Adipocyte (in vitro differentiated cells): ENCODE measurements at regions not wholly inside any gene's neighbourhood (a gene's known extent, or its start where the extent isn't known, plus 50 kb on each side); places are given as distances from the start of the nearest gene placed in this dataset.

Experiments
- DNase-seq: peaks from one replicate; pipeline ENCODE4 v3.0.0-alpha.2; 2015; ENCODE audit warnings: low read depth
- H3K27me3 ChIP-seq: replicated peaks from 2 replicates; pipeline ENCODE4 v1.7.0; 2013; ENCODE audit warnings: mild to moderate bottlenecking, low read length, moderate library complexity; ENCODE audit not compliant: control insufficient read depth, insufficient read depth
- H3K36me3 ChIP-seq: 2 replicates; pipeline ENCODE4 v1.7.0; 2013; ENCODE audit warnings: low read length, mild to moderate bottlenecking, moderate library complexity; ENCODE audit not compliant: control insufficient read depth, insufficient read depth, severe bottlenecking
- H3K4me1 ChIP-seq: 2 replicates; pipeline ENCODE4 v1.7.0; 2013; ENCODE audit warnings: mild to moderate bottlenecking, low read length, moderate library complexity; ENCODE audit not compliant: control insufficient read depth, insufficient read depth
- H3K4me3 ChIP-seq: 2 replicates; pipeline ENCODE4 v1.7.0; 2013; ENCODE audit warnings: mild to moderate bottlenecking, low read length, moderate library complexity
- H3K9ac ChIP-seq: 2 replicates; pipeline ENCODE4 v1.7.0; 2013; ENCODE audit warnings: mild to moderate bottlenecking, low read length, moderate library complexity
- H3K9me3 ChIP-seq: 2 replicates; pipeline ENCODE4 v1.7.0; 2013; ENCODE audit warnings: mild to moderate bottlenecking, low read length, moderate library complexity; ENCODE audit not compliant: control insufficient read depth

DNA sequence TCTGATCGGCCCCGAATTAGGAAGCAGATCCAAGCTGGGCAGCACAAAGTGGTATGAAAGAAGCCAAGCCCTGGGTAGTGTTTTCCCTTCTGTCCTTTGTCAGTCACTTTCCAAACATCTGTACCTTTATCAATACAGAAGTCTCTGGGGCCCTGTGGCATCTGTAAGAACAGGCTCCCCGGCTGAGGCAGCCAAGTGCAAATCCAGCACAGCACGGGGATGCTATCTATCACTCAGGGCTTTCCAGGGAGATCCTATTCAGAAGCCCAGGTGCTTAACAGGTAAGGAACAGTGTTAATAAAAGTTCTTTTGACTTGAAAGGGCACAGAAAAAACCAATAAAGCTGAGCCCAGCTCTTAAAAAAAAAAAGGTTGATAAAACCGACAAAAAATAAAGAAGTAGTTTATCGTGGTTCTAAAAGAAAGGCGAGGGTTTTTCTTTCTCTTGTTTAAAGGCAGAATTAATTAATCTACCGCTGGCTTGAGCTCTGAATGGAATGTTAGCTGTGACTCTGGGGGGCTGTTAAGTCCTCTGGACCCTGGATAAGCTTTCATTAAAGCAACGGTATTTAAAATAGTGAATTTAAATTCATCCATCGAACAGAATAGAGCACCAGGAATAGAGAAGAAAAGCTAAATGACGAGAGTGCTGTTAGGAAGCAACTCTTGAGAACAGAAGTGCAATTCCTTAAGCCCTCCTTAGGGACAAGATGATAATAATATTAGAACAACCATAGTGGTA is 119.1 kb upstream of the GATB start:
- H3K9ac ChIP-seq, result no peak overlapping the region
- H3K27me3 ChIP-seq, result peaks cover 9% of the 10 kb centered on the region
- no peaks in the 10 kb centered on the region for H3K9me3 ChIP-seq
- no peak overlapping the region for H3K4me3 ChIP-seq
- no peaks in the 10 kb centered on the region for H3K4me1 ChIP-seq
- DNase-seq, result no peak
- no peaks in the 10 kb centered on the region for H3K36me3 ChIP-seq

DNA sequence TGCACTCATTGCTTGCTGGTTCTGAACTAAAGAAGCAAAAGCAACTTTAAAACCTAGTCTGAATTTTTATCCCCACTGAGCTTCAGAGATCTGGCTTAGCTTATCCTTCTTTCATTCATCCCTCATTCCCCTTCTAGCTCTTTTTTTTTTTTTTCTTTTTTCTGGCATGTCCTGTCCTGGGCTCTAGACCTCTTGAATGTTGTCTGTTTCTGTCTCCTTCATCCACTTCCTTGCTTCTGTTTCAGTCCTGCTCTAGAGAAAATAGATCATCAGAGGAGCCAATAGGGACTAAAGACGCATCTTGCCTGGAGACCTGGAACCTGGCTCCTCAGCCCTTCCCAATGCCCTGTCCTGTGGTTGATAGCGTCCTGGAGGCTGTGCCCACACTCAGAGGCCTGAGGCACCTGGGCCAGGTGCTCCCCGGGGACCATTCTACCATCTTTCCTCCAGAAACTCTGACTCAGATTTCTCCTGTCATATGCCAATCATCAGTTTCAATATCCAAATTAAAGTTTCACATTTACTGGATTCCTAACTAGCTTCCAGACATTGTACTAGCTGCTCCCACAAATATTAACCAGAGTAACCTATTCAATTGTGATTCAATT is 115.7 kb upstream of the GATB start:
- Histone ChIP-seq H3K36me3 (no peaks in the 10 kb centered on the region), H3K9ac (no peak overlapping the region), H3K27me3 (peaks cover 9% of the 10 kb centered on the region), H3K9me3 (no peaks in the 10 kb centered on the region), H3K4me3 (no peak overlapping the region), H3K4me1 (no peaks in the 10 kb centered on the region)
- DNase-seq, result no peak

DNA sequence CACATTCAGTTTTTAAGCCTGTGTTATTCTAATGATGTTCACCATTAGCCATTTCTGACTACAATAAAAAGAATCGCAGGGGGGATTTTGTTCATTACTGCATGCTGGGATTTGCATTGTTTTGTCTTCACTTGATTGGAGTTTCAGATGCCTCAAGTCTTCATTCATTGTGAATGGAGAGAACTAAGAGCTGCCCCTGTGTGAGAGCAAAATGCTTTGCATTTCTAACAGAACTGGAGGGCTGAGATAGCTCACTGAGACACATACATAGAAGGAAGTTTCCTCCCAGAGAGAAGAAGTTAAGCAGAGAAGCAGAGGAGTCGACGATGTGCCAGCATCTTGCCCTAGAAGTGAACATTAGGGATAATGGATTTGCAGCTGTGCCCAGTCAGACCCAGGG is 113.5 kb upstream of the GATB start:
- Histone ChIP-seq H3K4me3 (no peak overlapping the region), H3K27me3 (peaks cover 5% of the 10 kb centered on the region), H3K36me3 (no peaks in the 10 kb centered on the region), H3K4me1 (no peaks in the 10 kb centered on the region), H3K9me3 (no peaks in the 10 kb centered on the region), H3K9ac (no peak overlapping the region)
- no peak for DNase-seq

DNA sequence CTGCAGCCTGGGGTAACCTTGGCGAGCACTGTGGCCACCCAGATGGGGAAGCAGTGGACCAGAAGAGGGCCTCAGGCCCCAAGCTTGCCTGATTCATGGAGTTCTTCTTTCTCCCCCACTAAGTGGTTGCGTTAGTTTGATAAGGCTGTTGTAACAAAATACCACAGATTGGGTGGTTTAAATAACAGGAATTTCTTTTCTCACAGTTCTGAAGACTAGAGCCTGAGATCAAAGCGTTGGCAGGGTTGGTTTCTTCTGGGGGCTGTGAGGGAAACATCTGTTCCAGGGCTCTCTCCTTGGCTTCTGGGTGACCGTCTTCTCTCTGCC is 105.7 kb upstream of the GATB start:
- H3K27me3 ChIP-seq, result peaks cover 16% of the 10 kb centered on the region
- no peaks in the 10 kb centered on the region for H3K36me3 ChIP-seq
- H3K9me3 ChIP-seq, result peaks cover 15% of the 10 kb centered on the region
- H3K4me1 ChIP-seq, result no peaks in the 10 kb centered on the region
- DNase-seq, result no peak
- no peak overlapping the region for H3K9ac ChIP-seq
- no peak overlapping the region for H3K4me3 ChIP-seq

DNA sequence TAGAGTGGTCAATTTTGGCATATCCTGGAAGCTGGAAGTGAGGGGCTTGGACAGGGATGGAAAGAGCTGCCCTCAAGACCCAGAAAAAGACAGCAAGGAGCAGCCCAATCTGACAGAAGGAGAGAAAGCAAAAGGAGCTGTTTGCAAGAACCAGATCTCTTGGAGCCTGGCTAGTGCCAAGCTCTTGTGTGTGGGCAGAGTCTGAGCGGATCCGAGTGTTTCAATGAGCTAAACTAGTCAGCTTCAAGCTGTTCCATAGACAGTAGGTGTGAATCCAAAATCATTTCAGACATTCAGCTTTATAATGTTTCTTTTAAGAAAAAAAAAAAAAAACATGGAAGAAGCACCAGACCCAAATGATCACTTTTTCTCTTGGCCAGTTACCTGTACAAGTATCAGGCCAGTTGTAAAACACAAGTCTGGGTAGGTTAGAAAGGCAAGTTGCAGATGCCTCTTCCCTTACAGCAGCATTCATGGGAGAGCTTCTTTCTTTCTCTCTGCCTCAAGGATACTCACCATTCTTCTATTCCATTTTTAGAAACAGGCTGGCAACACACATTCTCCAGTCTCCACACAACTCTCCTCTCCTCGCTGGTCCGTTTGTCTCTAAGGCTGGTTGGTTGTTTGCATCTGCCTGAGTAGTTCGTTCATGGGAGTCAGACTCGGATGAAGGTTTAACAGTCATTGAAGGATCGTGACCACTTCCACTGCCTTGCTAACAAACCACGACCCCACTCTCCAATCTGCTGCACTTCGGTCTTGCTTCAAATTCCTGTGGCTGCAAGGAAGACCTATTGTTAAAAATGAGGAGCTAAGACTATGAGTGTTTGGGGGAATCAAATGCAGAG is 105.2 kb upstream of the GATB start:
- no peaks in the 10 kb centered on the region for H3K36me3 ChIP-seq
- no peak overlapping the region for H3K9ac ChIP-seq
- peaks cover 15% of the 10 kb centered on the region for H3K9me3 ChIP-seq
- H3K27me3 ChIP-seq, result peaks cover 17% of the 10 kb centered on the region
- DNase-seq, result no peak
- no peaks in the 10 kb centered on the region for H3K4me1 ChIP-seq
- no peak overlapping the region for H3K4me3 ChIP-seq

DNA sequence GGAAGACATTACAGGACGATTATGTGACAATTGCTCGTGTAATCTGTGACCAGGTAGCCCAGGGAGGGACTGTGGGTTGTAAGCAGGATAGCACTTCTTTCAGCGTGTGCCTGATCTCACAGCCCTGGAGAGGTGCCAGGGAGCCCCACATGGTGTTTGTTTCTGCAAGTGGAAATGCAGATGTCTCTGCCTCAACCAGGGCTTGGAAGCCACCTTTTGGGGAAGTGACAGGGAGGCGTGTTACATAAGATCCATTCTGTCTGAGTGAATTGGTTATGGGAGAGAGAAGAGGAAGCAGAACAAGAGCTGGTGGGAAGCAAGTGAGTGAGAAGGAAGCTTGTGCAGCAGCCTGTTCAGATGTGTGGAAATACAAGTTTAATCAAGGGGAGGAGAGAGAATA is 104.5 kb upstream of the GATB start:
- peaks cover 15% of the 10 kb centered on the region for H3K9me3 ChIP-seq
- peaks cover 21% of the 10 kb centered on the region for H3K27me3 ChIP-seq
- no peak for DNase-seq
- no peaks in the 10 kb centered on the region for H3K4me1 ChIP-seq
- H3K36me3 ChIP-seq, result no peaks in the 10 kb centered on the region
- no peak overlapping the region for H3K4me3 ChIP-seq
- no peak overlapping the region for H3K9ac ChIP-seq

DNA sequence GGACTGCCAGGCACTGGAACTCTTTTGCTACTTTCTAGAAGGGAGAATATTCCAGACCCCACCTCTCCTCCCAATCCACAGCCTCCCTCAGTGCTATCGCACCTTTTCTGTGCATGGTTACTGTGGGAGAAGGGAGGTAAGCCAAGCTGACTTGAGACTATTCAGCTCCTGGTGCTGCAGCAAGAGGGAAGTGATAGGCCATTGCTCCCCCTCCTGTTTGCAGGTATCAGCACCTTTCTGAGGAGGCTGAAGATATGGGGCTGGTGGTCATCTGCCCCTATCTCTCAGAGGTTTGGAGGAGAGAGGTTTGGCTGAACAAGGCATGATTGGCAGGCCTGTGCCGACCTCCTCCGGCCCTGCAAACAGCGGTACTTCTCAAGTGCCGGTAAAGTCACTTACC is 103.3 kb upstream of the GATB start:
- Histone ChIP-seq H3K9me3 (peaks cover 15% of the 10 kb centered on the region), H3K36me3 (no peaks in the 10 kb centered on the region), H3K9ac (no peak overlapping the region), H3K4me1 (no peaks in the 10 kb centered on the region), H3K4me3 (no peak overlapping the region), H3K27me3 (peaks cover 21% of the 10 kb centered on the region)
- no peak for DNase-seq

DNA sequence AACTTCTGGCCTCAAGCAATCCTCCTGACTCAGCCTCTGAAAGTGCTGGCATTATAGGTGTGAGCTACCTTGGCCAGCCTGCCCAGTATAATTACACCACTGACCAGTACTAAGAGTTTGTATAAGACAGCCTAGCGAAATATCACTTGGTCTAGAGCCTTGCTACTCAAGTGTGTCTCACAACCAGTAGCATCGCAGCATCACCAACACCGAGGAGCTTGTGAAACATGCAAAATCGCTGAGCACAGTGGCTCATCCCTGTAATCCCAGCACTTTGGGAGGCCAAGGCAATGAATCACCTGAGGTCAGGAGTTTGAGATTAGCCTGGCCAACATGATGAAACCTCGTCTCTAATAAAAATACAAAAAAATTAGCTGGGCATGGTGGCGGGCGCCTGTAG is 102.0 kb upstream of the GATB start:
- peaks cover 21% of the 10 kb centered on the region for H3K27me3 ChIP-seq

DNA sequence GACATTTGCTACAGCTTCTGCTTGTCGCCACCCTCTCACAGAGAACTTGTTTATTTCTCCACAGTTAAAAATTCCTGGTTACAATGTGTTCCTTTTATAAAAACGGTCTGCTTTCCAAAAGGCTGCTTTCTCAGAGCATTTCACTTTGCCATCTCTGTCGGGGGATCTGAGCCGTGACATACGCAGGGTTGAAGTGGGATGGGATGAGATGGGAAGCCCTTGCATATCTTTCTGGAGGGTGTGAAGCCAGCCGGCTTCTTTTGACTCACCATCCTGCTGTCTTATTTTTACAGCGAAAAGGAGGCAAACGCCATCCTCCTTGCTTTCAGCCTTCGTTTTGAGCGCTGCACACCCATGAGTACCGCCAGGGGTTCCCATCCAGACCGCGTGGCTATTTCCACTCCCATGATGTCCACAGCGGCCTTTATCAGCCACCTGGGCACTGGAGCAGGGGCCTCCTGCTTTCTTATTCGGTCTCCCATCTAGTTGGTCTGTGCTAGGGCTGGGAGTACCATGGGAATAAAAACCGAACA is 99.8 kb upstream of the GATB start:
- Histone ChIP-seq H3K9me3 (peaks cover 2% of the 10 kb centered on the region), H3K36me3 (no peaks in the 10 kb centered on the region), H3K27me3 (peaks cover 10% of the 10 kb centered on the region), H3K4me3 (no peak overlapping the region), H3K9ac (no peak overlapping the region), H3K4me1 (no peaks in the 10 kb centered on the region)
- no peak for DNase-seq

More for the DNA sequence above, 102.0 kb upstream of the GATB start:
- no peak for DNase-seq
- peaks cover 9% of the 10 kb centered on the region for H3K9me3 ChIP-seq
- H3K9ac ChIP-seq, result no peak overlapping the region
- no peak overlapping the region for H3K4me3 ChIP-seq
- H3K36me3 ChIP-seq, result no peaks in the 10 kb centered on the region
- H3K4me1 ChIP-seq, result no peaks in the 10 kb centered on the region

DNA sequence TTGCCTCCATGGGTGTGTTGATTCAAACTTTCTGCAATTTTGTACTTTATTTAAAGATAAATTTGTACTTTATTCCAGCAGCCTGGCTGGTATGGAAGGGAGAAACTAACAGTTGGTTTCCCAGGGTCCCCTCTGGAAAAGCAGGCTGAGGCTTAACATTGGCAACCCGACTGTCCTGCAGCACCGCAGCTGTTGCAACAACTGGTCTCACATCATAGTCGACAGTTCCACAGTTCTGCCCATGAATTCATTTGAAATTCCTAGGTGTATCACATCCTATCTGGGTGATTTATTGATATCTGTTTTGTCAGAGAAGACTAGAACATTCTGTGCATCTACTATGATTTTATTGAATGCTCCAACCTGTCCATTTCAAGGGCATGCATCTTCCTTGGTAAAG is 98.8 kb upstream of the GATB start:
- H3K9ac ChIP-seq, result no peak overlapping the region
- H3K4me1 ChIP-seq, result no peaks in the 10 kb centered on the region
- peaks cover 2% of the 10 kb centered on the region for H3K9me3 ChIP-seq
- H3K36me3 ChIP-seq, result no peaks in the 10 kb centered on the region
- DNase-seq, result no peak
- peaks cover 10% of the 10 kb centered on the region for H3K27me3 ChIP-seq
- no peak overlapping the region for H3K4me3 ChIP-seq

DNA sequence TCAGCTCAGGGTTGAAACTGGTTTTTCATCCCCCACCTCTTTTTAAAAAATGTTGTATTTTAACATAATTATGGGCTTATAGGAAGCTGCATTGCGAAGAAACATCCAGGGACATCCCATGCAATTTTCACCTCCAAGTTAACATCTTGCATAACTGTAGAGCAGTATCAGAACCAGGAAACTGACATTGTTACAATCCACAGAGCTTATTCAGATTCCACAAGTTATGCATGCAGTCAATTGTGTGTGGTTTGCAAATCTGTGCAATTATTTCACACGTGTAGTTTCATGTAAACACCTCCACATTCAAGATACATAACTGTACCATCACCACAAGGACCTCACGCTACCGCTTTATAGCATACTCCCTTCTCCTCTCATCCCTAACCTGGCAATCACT is 97.5 kb upstream of the GATB start:
- peaks cover 2% of the 10 kb centered on the region for H3K9me3 ChIP-seq
- H3K4me1 ChIP-seq, result no peaks in the 10 kb centered on the region
- no peaks in the 10 kb centered on the region for H3K36me3 ChIP-seq
- H3K4me3 ChIP-seq, result no peak overlapping the region
- no peak overlapping the region for H3K9ac ChIP-seq
- peaks cover 10% of the 10 kb centered on the region for H3K27me3 ChIP-seq
- DNase-seq, result no peak
